ENCODE measurements at regions not wholly inside any gene's neighbourhood (a gene's known extent, or its start where the extent isn't known, plus 50 kb on each side); places are given as distances from the start of the nearest gene placed in this dataset.

- Histone ChIP-seq H3K4me3 (no peak overlapping the region), H3K4me1 (ENCODE audit: low read depth) (no peaks in the 10 kb centered on the region), H3K36me3 (ENCODE audit: low read depth) (no peaks in the 10 kb centered on the region), H3K9me3 (no peaks in the 10 kb centered on the region)
- no peak for TF ChIP-seq CTCF (IDR thresholded peaks at IDR 0.05)
- no peak for DNase-seq
- ATAC-seq, result no peak
- intact Hi-C loops (cut with DNase I, micrococcal nuclease), result no loop called here
Observed at GRCh38 chr2:147260241-147260640, 584.6 kb upstream of the ACVR2A start.

- TF ChIP-seq CTCF (IDR thresholded peaks at IDR 0.05), result no peak
- DNase-seq, result no peak
- no peak for ATAC-seq
- no peaks in the 10 kb centered on the region for H3K4me1 ChIP-seq (ENCODE audit: low read depth)
- H3K9me3 ChIP-seq, result peaks cover 2% of the 10 kb centered on the region
- intact Hi-C loops (cut with DNase I, micrococcal nuclease), result no loop called here
- no peaks in the 10 kb centered on the region for H3K36me3 ChIP-seq (ENCODE audit: low read depth)
- H3K4me3 ChIP-seq, result no peak overlapping the region
Observed at GRCh38 chr2:147255812-147256211, 589.0 kb upstream of the ACVR2A start.

- intact Hi-C loops (cut with DNase I, micrococcal nuclease), result no loop called here
- DNase-seq (no peak), ATAC-seq (no peak)
- no peak overlapping the region for H3K4me3 ChIP-seq
- no peaks in the 10 kb centered on the region for H3K4me1 ChIP-seq (ENCODE audit: low read depth)
- H3K36me3 ChIP-seq (ENCODE audit: low read depth), result no peaks in the 10 kb centered on the region
- peaks cover 2% of the 10 kb centered on the region for H3K9me3 ChIP-seq
- no peak for TF ChIP-seq CTCF (IDR thresholded peaks at IDR 0.05)
Observed at GRCh38 chr2:147250652-147251356, 594.0 kb upstream of the ACVR2A start.

- ATAC-seq, result no peak
- TF ChIP-seq CTCF (IDR thresholded peaks at IDR 0.05), result no peak
- Histone ChIP-seq H3K4me3 (no peak overlapping the region), H3K36me3 (ENCODE audit: low read depth) (no peaks in the 10 kb centered on the region), H3K9me3 (peaks cover 2% of the 10 kb centered on the region), H3K4me1 (ENCODE audit: low read depth) (no peaks in the 10 kb centered on the region)
- intact Hi-C loops (cut with DNase I, micrococcal nuclease), result no loop called here
- DNase-seq, result no peak
Observed at GRCh38 chr2:147247749-147248148, 597.1 kb upstream of the ACVR2A start.

- no peak for DNase-seq
- no peaks in the 10 kb centered on the region for H3K9me3 ChIP-seq
- TF ChIP-seq CTCF (IDR thresholded peaks at IDR 0.05), result no peak
- H3K4me3 ChIP-seq, result no peak overlapping the region
- H3K4me1 ChIP-seq (ENCODE audit: low read depth), result no peaks in the 10 kb centered on the region
- intact Hi-C loops (cut with DNase I, micrococcal nuclease), result no loop called here
- H3K36me3 ChIP-seq (ENCODE audit: low read depth), result no peaks in the 10 kb centered on the region
- no peak for ATAC-seq
Observed at GRCh38 chr2:147242445-147242844, 602.4 kb upstream of the ACVR2A start.

- ATAC-seq, result no peak
- Histone ChIP-seq H3K4me1 (ENCODE audit: low read depth) (no peaks in the 10 kb centered on the region), H3K9me3 (no peaks in the 10 kb centered on the region), H3K36me3 (ENCODE audit: low read depth) (no peaks in the 10 kb centered on the region), H3K4me3 (no peak overlapping the region)
- TF ChIP-seq CTCF (IDR thresholded peaks at IDR 0.05), result no peak
- intact Hi-C loops (cut with DNase I, micrococcal nuclease), result no loop called here
- no peak for DNase-seq
Observed at GRCh38 chr2:147236601-147237000, 608.2 kb upstream of the ACVR2A start.

All from mucosa of descending colon (tissue), 3 donors.